ENCODE measurements at regions not wholly inside any gene's neighbourhood (a gene's known extent, or its start where the extent isn't known, plus 50 kb on each side); places are given as distances from the start of the nearest gene placed in this dataset.
A peak's percentile ranks its signal among the peaks of the same experiment; 100 is the strongest.
"Not testable (repeated sequence)": the region's sequence is repeated elsewhere in the genome, so short reads cannot be mapped to it uniquely, and the experiment has no call there.

DNA sequence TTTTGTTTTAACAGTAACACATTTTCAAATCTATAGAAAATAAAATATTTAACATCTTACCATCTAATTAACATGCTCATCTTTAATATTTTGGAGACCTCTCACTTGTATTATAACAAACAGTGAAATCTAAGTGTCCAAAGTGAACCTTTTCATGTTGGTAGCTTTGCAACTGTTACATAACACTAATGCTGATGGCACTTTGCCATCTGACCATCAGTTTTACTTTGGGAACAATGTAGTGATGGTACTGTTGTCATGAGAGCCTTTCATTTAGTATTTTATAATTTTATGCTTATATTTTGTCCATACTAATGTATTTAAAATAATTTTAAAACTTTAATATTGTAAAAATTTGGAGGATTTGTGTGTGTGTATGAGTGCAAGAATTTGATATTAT lies 1017.0 kb upstream of the KCND2 start:
- no peak for DNase-seq (ENCODE audit: low spot score)
- no peaks in the 10 kb centered on the region for H3K27me3 Mint-ChIP-seq (ENCODE audit: unreplicated experiment)
- TF ChIP-seq, protein P1, sequence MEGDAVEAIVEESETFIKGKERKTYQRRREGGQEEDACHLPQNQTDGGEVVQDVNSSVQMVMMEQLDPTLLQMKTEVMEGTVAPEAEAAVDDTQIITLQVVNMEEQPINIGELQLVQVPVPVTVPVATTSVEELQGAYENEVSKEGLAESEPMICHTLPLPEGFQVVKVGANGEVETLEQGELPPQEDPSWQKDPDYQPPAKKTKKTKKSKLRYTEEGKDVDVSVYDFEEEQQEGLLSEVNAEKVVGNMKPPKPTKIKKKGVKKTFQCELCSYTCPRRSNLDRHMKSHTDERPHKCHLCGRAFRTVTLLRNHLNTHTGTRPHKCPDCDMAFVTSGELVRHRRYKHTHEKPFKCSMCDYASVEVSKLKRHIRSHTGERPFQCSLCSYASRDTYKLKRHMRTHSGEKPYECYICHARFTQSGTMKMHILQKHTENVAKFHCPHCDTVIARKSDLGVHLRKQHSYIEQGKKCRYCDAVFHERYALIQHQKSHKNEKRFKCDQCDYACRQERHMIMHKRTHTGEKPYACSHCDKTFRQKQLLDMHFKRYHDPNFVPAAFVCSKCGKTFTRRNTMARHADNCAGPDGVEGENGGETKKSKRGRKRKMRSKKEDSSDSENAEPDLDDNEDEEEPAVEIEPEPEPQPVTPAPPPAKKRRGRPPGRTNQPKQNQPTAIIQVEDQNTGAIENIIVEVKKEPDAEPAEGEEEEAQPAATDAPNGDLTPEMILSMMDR (IDR thresholded peaks at IDR 0.05; ENCODE audit: unreplicated experiment), result no peak
- no peaks in the 10 kb centered on the region for H3K36me3 Mint-ChIP-seq (ENCODE audit: low read depth, unreplicated experiment)
- no peaks in the 10 kb centered on the region for H3K4me1 Mint-ChIP-seq (ENCODE audit: unreplicated experiment)
- H3K27ac Mint-ChIP-seq (ENCODE audit: unreplicated experiment), result no peak overlapping the region
- H3K4me3 Mint-ChIP-seq (ENCODE audit: unreplicated experiment), result no peak overlapping the region
- no peaks in the 10 kb centered on the region for H3K9me3 Mint-ChIP-seq (ENCODE audit: unreplicated experiment)

DNA sequence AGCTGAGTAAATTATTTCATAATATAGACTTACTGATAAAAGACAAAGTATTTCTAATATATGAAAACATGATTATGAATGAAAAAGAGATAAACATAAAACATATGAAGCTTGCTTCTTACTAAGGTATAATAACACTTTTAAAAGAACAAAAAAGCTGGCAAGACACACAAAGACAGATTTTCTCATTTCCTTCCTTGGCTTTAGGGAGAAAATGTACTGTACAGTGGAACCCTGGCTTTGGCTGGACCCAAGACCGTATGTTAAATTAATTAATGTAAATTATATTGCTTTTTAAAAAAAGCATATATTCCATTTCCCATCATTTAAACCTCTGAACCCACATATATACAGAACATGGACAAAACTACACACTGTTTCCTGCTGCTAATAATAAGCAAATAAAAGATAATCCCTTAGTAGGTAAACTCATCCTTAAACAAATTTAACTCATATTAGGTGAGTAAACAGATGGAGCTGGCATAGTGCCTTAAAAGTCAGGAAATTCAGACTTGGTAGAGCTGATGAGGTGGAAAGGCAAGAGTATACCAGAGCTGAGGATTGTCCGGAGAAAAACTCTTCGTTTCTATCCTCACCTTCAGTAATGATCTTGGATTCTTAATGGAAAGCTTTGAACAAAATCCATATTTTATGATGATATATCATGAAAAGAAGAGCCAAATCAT lies 1016.4 kb upstream of the KCND2 start:
- no peak overlapping the region for H3K27ac Mint-ChIP-seq (ENCODE audit: unreplicated experiment)

DNA sequence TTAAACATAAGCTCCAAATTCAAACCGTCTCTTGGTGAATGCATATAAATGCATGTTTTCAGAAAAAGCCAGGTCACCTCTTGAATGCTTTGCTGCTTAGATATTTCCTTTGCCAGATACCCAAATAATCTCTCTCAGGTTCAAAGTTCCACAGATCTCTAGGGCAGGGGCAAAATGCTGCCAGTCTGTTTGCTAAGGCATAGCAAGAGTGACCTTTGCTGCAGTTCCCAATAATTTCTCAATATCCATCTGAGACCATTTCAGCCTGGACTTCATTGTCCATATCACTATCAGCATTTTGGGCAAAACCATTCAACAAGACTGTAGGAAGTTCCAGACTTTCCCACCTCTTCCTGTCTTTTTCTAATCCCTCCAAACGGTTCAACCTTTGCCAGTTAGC lies 1006.2 kb upstream of the KCND2 start:
- H3K9me3 Mint-ChIP-seq (ENCODE audit: unreplicated experiment); H3K4me3 Mint-ChIP-seq (ENCODE audit: unreplicated experiment); H3K36me3 Mint-ChIP-seq (ENCODE audit: low read depth, unreplicated experiment); DNase-seq (ENCODE audit: low spot score); H3K27me3 Mint-ChIP-seq (ENCODE audit: unreplicated experiment); H3K27ac Mint-ChIP-seq (ENCODE audit: unreplicated experiment); H3K4me1 Mint-ChIP-seq (ENCODE audit: unreplicated experiment): not testable (repeated sequence)

More for the DNA sequence above, 1016.4 kb upstream of the KCND2 start:
- no peaks in the 10 kb centered on the region for H3K27me3 Mint-ChIP-seq (ENCODE audit: unreplicated experiment)
- no peaks in the 10 kb centered on the region for H3K4me1 Mint-ChIP-seq (ENCODE audit: unreplicated experiment)
- no peak for DNase-seq (ENCODE audit: low spot score)
- H3K36me3 Mint-ChIP-seq (ENCODE audit: low read depth, unreplicated experiment), result no peaks in the 10 kb centered on the region
- TF ChIP-seq, protein P1 (IDR thresholded peaks at IDR 0.05; ENCODE audit: unreplicated experiment), result no peak
- no peak overlapping the region for H3K4me3 Mint-ChIP-seq (ENCODE audit: unreplicated experiment)
- H3K9me3 Mint-ChIP-seq (ENCODE audit: unreplicated experiment), result no peaks in the 10 kb centered on the region

DNA sequence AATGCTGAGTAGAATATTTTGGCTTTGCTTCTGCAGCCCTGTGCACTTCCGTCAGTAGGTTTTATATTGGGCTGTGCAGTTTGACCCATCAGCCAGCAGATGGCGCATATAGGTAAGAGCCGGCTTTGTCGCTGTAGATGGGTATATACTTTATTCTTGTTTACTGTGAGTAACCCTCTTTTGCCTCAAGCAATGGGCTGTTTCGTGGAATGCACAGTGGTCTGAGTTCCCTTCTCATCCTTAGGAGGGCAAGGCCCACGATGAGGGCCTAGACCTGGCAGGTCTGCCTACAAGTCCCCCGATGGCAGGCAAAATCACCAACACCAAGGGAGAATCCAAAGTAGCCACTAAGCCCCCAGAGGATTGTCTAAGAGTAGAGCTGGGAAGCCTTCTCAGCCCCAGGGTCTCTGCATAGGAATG lies 1002.9 kb upstream of the KCND2 start:
- Mint-ChIP-seq H3K4me3 (ENCODE audit: unreplicated experiment) (no peak overlapping the region), H3K9me3 (ENCODE audit: unreplicated experiment) (no peaks in the 10 kb centered on the region), H3K4me1 (ENCODE audit: unreplicated experiment) (no peaks in the 10 kb centered on the region), H3K27ac (ENCODE audit: unreplicated experiment) (no peak overlapping the region), H3K27me3 (ENCODE audit: unreplicated experiment) (peaks cover 1% of the 10 kb centered on the region), H3K36me3 (ENCODE audit: low read depth, unreplicated experiment) (no peaks in the 10 kb centered on the region)
- TF ChIP-seq, protein P1 (IDR thresholded peaks at IDR 0.05; ENCODE audit: unreplicated experiment), result peak; percentile 90
- DNase-seq (ENCODE audit: low spot score), result peak; percentile 49

DNA sequence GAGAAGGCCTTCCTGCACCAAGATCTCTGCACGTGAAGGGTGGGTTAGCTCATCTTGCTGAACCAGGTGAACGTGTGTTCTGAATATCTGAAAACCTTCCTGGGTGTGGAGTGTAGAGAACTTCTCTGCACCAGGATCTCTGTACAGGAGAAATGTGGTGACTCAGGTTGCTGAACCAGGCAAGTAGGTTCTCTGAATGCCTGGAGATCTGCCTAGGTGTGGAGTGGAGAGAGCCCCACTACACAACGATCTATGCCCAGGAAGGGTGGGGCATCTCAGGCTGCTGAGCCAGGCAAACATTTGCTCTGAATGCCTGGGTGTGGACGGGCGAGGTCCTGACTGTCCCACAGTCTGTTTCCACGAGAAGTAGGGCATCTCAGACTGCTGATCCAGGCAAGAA lies 1002.3 kb upstream of the KCND2 start:
- H3K4me1 Mint-ChIP-seq (ENCODE audit: unreplicated experiment), result no peaks in the 10 kb centered on the region
- DNase-seq (ENCODE audit: low spot score), result no peak
- H3K27ac Mint-ChIP-seq (ENCODE audit: unreplicated experiment), result no peak overlapping the region
- H3K36me3 Mint-ChIP-seq (ENCODE audit: low read depth, unreplicated experiment), result no peaks in the 10 kb centered on the region
- H3K9me3 Mint-ChIP-seq (ENCODE audit: unreplicated experiment), result no peaks in the 10 kb centered on the region
- peaks cover 1% of the 10 kb centered on the region for H3K27me3 Mint-ChIP-seq (ENCODE audit: unreplicated experiment)
- TF ChIP-seq, protein P1 (IDR thresholded peaks at IDR 0.05; ENCODE audit: unreplicated experiment), result no peak
- no peak overlapping the region for H3K4me3 Mint-ChIP-seq (ENCODE audit: unreplicated experiment)
